Activated CD8-positive, alpha-beta memory T cell treated with anti-CD3 and anti-CD28 coated beads for 36 hours (primary cell): ENCODE measurements at regions not wholly inside any gene's neighbourhood (a gene's known extent, or its start where the extent isn't known, plus 50 kb on each side); places are given as distances from the start of the nearest gene placed in this dataset.
"Not testable (repeated sequence)": the region's sequence is repeated elsewhere in the genome, so short reads cannot be mapped to it uniquely, and the experiment has no call there.

Experiments used
- CTCF ChIA-PET: fragments of 350-600 bp; sonication (Branson Sonifier 250); formaldehyde crosslinking; loops from one replicate; lab custom pipeline; 2021; ENCODE audit warnings: antibody characterized with exemption; lab: Charles Lee
- POLR2A ChIA-PET: fragments of 350-600 bp; sonication (Branson Sonifier 250); formaldehyde crosslinking; loops from one replicate; lab custom pipeline; 2021; ENCODE audit warnings: antibody characterized with exemption; lab: Charles Lee

- ChIA-PET CTCF (no interaction called here), POLR2A (no interaction called here)
Measured at GRCh38 chr1:165147799-165148198, 208.7 kb downstream of the LMX1A start.

GRCh38 chr1:165144757-165145397, 211.6 kb downstream of the LMX1A start:
- ChIA-PET POLR2A (no interaction called here), CTCF (no interaction called here)

GRCh38 chr1:165143437-165144065, 213.0 kb downstream of the LMX1A start:
- ChIA-PET POLR2A (no interaction called here), CTCF (no interaction called here)

GRCh38 chr1:165138960-165139359, 217.6 kb downstream of the LMX1A start:
- ChIA-PET CTCF (no interaction called here), POLR2A (no interaction called here)

- POLR2A ChIA-PET, result no interaction called here
- CTCF ChIA-PET, result no interaction called here
Measured at GRCh38 chr1:165137551-165138316, 218.8 kb downstream of the LMX1A start.

GRCh38 chr1:165134431-165134830, 222.1 kb downstream of the LMX1A start:
- ChIA-PET CTCF (no interaction called here), POLR2A (no interaction called here)

- ChIA-PET CTCF (no interaction called here), POLR2A (no interaction called here)
Measured at GRCh38 chr1:165129568-165130164, 226.8 kb downstream of the LMX1A start.

GRCh38 chr1:165124772-165125171, 231.7 kb downstream of the LMX1A start:
- CTCF ChIA-PET, result no interaction called here
- POLR2A ChIA-PET, result no interaction called here

GRCh38 chr1:165119086-165119485, 237.4 kb downstream of the LMX1A start:
- ChIA-PET CTCF (no interaction called here), POLR2A (no interaction called here)

- ChIA-PET CTCF (no interaction called here), POLR2A (no interaction called here)
Measured at GRCh38 chr1:165117482-165117881, 239.0 kb downstream of the LMX1A start.

- ChIA-PET POLR2A (no interaction called here), CTCF (no interaction called here)
Measured at GRCh38 chr1:165116732-165117131, 239.8 kb downstream of the LMX1A start.

- CTCF ChIA-PET, result no interaction called here
- POLR2A ChIA-PET, result no interaction called here
Measured at GRCh38 chr1:165116171-165116570, 240.3 kb downstream of the LMX1A start.

- CTCF ChIA-PET, result interaction anchor here (1.2 kb wide), 1 partner anchor 254 kb away, joined by 3 read pairs; no protein-coding TSS in a partner anchor
- POLR2A ChIA-PET, result no interaction called here
Measured at GRCh38 chr1:165114889-165115285, 241.6 kb downstream of the LMX1A start.

GRCh38 chr1:165114022-165114888, 242.3 kb downstream of the LMX1A start:
- POLR2A ChIA-PET, result no interaction called here
- CTCF ChIA-PET, result interaction anchor here (1.2 kb wide), 1 partner anchor 255 kb away, joined by 3 read pairs; no protein-coding TSS in a partner anchor

GRCh38 chr1:165112260-165112659, 244.3 kb downstream of the LMX1A start:
- ChIA-PET POLR2A (no interaction called here), CTCF (no interaction called here)

- CTCF ChIA-PET, result no interaction called here
- POLR2A ChIA-PET, result no interaction called here
Measured at GRCh38 chr1:165109013-165109412, 247.5 kb downstream of the LMX1A start.

GRCh38 chr1:165092542-165093162, 263.9 kb downstream of the LMX1A start:
- POLR2A ChIA-PET, CTCF ChIA-PET: not testable (repeated sequence)

- POLR2A ChIA-PET, result no interaction called here
- CTCF ChIA-PET, result no interaction called here
Measured at GRCh38 chr1:165080253-165080896, 276.1 kb downstream of the LMX1A start.
